ENCODE measurements at regions not wholly inside any gene's neighbourhood (a gene's known extent, or its start where the extent isn't known, plus 50 kb on each side); places are given as distances from the start of the nearest gene placed in this dataset.

GRCh38 chr2:21422724-21423522, 299.2 kb downstream of the TDRD15 start:
- TF ChIP-seq, protein P1, sequence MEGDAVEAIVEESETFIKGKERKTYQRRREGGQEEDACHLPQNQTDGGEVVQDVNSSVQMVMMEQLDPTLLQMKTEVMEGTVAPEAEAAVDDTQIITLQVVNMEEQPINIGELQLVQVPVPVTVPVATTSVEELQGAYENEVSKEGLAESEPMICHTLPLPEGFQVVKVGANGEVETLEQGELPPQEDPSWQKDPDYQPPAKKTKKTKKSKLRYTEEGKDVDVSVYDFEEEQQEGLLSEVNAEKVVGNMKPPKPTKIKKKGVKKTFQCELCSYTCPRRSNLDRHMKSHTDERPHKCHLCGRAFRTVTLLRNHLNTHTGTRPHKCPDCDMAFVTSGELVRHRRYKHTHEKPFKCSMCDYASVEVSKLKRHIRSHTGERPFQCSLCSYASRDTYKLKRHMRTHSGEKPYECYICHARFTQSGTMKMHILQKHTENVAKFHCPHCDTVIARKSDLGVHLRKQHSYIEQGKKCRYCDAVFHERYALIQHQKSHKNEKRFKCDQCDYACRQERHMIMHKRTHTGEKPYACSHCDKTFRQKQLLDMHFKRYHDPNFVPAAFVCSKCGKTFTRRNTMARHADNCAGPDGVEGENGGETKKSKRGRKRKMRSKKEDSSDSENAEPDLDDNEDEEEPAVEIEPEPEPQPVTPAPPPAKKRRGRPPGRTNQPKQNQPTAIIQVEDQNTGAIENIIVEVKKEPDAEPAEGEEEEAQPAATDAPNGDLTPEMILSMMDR (IDR thresholded peaks at IDR 0.05; ENCODE audit: low read depth, low read length, poor library complexity, severe bottlenecking) = no peak
- TF ChIP-seq EZH2phosphoT487 (IDR thresholded peaks at IDR 0.05; ENCODE audit: borderline replicate concordance, low read length) = no peak
- no peaks in the 10 kb centered on the region for H3K79me2 ChIP-seq (ENCODE audit: control insufficient read depth, low read length)
- no peak overlapping the region for H3K4me2 ChIP-seq (ENCODE audit: low read length)
- H3K4me3 ChIP-seq (ENCODE audit: low read length) = no peak overlapping the region
- no peaks in the 10 kb centered on the region for H3K27me3 ChIP-seq (ENCODE audit: control insufficient read depth, low read length)
- no peaks in the 10 kb centered on the region for H3K4me1 ChIP-seq (ENCODE audit: control insufficient read depth, low read length)
- no peak overlapping the region for H3K27ac ChIP-seq (ENCODE audit: low read depth, low read length)
- no peaks in the 10 kb centered on the region for H4K20me1 ChIP-seq (ENCODE audit: control insufficient read depth, insufficient read depth, low read depth, low read length)
- no peaks in the 10 kb centered on the region for H3K9me3 ChIP-seq (ENCODE audit: control insufficient read depth, insufficient read depth, low read length)
- no peaks in the 10 kb centered on the region for H3K9me2 ChIP-seq (replicated peaks; ENCODE audit: control insufficient read depth, low read length)
- no peaks in the 10 kb centered on the region for H3K36me3 ChIP-seq (ENCODE audit: control insufficient read depth, low read length)
- no peaks in the 10 kb centered on the region for H3F3A ChIP-seq (ENCODE audit: control insufficient read depth, insufficient read depth)

GRCh38 chr2:21423854-21424253, 300.1 kb downstream of the TDRD15 start:
- no peaks in the 10 kb centered on the region for H4K20me1 ChIP-seq (ENCODE audit: control insufficient read depth, insufficient read depth, low read depth, low read length)
- TF ChIP-seq EZH2phosphoT487 (IDR thresholded peaks at IDR 0.05; ENCODE audit: borderline replicate concordance, low read length) = no peak
- TF ChIP-seq, protein P1 (IDR thresholded peaks at IDR 0.05; ENCODE audit: low read depth, low read length, poor library complexity, severe bottlenecking) = no peak
- no peak overlapping the region for H3K4me2 ChIP-seq (ENCODE audit: low read length)
- H3F3A ChIP-seq (ENCODE audit: control insufficient read depth, insufficient read depth) = no peaks in the 10 kb centered on the region
- H3K79me2 ChIP-seq (ENCODE audit: control insufficient read depth, low read length) = no peaks in the 10 kb centered on the region
- no peaks in the 10 kb centered on the region for H3K9me2 ChIP-seq (replicated peaks; ENCODE audit: control insufficient read depth, low read length)
- no peak overlapping the region for H3K27ac ChIP-seq (ENCODE audit: low read depth, low read length)
- no peaks in the 10 kb centered on the region for H3K9me3 ChIP-seq (ENCODE audit: control insufficient read depth, insufficient read depth, low read length)
- H3K4me1 ChIP-seq (ENCODE audit: control insufficient read depth, low read length) = no peaks in the 10 kb centered on the region
- H3K36me3 ChIP-seq (ENCODE audit: control insufficient read depth, low read length) = no peaks in the 10 kb centered on the region
- no peak overlapping the region for H3K4me3 ChIP-seq (ENCODE audit: low read length)
- no peaks in the 10 kb centered on the region for H3K27me3 ChIP-seq (ENCODE audit: control insufficient read depth, low read length)

DNA sequence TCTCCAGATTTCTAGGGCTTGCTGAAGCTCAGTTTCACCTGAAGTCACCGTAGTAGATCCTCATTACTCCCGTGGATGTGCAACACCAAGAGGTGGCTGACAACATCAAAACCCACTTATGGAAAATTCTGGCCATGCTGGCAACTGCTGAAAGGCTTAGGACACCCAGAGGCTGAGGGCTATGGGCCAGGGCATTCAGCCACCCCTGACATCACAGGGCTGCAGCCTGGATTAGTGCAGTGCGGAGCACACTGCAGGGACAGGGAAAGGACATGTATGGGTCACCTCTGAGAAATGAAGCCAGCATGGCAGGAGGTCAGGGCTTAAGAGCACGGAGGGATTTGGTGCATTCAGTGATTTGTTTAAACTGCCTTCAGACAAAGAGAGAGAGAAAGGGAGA, 300.6 kb downstream of the TDRD15 start:
- Histone ChIP-seq H3K79me2 (ENCODE audit: control insufficient read depth, low read length) (no peaks in the 10 kb centered on the region), H3K9me3 (ENCODE audit: control insufficient read depth, insufficient read depth, low read length) (no peaks in the 10 kb centered on the region), H3F3A (ENCODE audit: control insufficient read depth, insufficient read depth) (no peaks in the 10 kb centered on the region), H3K4me1 (ENCODE audit: control insufficient read depth, low read length) (no peaks in the 10 kb centered on the region), H3K4me3 (ENCODE audit: low read length) (no peak overlapping the region), H3K9me2 (replicated peaks; ENCODE audit: control insufficient read depth, low read length) (no peaks in the 10 kb centered on the region), H3K27ac (ENCODE audit: low read depth, low read length) (no peak overlapping the region), H3K27me3 (ENCODE audit: control insufficient read depth, low read length) (no peaks in the 10 kb centered on the region), H4K20me1 (ENCODE audit: control insufficient read depth, insufficient read depth, low read depth, low read length) (no peaks in the 10 kb centered on the region), H3K36me3 (ENCODE audit: control insufficient read depth, low read length) (no peaks in the 10 kb centered on the region), H3K4me2 (ENCODE audit: low read length) (no peak overlapping the region)
- TF ChIP-seq EZH2phosphoT487 (IDR thresholded peaks at IDR 0.05; ENCODE audit: borderline replicate concordance, low read length) = no peak
- TF ChIP-seq, protein P1 (IDR thresholded peaks at IDR 0.05; ENCODE audit: low read depth, low read length, poor library complexity, severe bottlenecking) = no peak
